Ascending aorta (tissue), 2 donors: ENCODE measurements at regions not wholly inside any gene's neighbourhood (a gene's known extent, or its start where the extent isn't known, plus 50 kb on each side); places are given as distances from the start of the nearest gene placed in this dataset.
A peak's percentile ranks its signal among the peaks of the same experiment; 100 is the strongest.

Experiments
- DNase-seq, 2 donors: peaks; one replicate each; pipeline ENCODE4 v3.0.0-alpha.2; 2019; ENCODE audit warnings: low spot score in 2 of 2
- H3K27ac ChIP-seq, 2 donors: fragments of 200-600 bp; sonication (generic); one replicate each; pipeline ENCODE4 v1.5.1; 2016 to 2017; ENCODE audit warnings: mild to moderate bottlenecking in 1 of 2
- H3K27me3 ChIP-seq: fragments of 200-600 bp; sonication (generic); one replicate; pipeline ENCODE4 v1.5.1; 2017
- H3K36me3 ChIP-seq, 2 donors: fragments of 200-600 bp; sonication (generic); one replicate each; pipeline ENCODE4 v1.5.1; 2016
- H3K4me1 ChIP-seq, 2 donors: fragments of 200-600 bp; sonication (generic); one replicate each; pipeline ENCODE4 v1.5.1; 2016 to 2017; ENCODE audit warnings: mild to moderate bottlenecking in 1 of 2
- H3K4me3 ChIP-seq, 2 donors: fragments of 200-600 bp; sonication (generic); one replicate each; pipeline ENCODE4 v1.5.1; 2016 to 2017; ENCODE audit warnings: mild to moderate bottlenecking in 1 of 2
- H3K9me3 ChIP-seq, 2 donors: fragments of 200-600 bp; sonication (generic); one replicate each; pipeline ENCODE4 v1.5.1; 2016
- CTCF ChIP-seq, 3 experiments: fragments of 200-600 bp in 2 of 3; fragments of 450-650 bp in 1 of 3; sonication (generic) in 2 of 3; IDR thresholded peaks; one replicate each; pipeline ENCODE4 v1.5.1; 2016 to 2019; ENCODE audit warnings: antibody characterized with exemption in 3 of 3, mild to moderate bottlenecking in 1 of 3, moderate library complexity in 1 of 3
- intact Hi-C: fragments of 100-400 bp; cut with DNase I; formaldehyde crosslinking; loops from one replicate; pipeline ENCODE4 v1.15.1; 2023

DNA sequence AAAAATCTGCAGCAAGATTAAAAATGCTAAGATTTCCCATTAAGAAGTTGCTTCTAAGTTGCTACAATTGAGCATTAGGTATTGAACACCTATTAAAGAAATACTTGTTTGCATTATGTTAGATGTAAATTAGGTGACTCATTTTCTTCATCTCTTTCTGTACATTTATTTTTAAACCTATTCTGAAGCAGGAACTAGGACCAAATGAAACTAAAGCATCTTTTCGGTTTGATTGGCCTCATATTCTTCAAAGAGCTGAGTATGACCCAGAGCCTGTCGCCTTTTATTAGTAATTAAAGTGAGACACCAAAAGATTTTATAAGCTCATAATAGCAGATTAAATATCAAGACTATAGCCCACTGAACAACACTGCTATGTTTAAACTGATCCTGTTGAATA lies 83.4 kb upstream of the ZEB2 start:
- DNase-seq: no peak
- peaks cover 0 to 1% of the 10 kb centered on the region in 2 donors for H3K4me1 ChIP-seq
- H3K36me3 ChIP-seq: no peaks in the 10 kb centered on the region
- H3K27ac ChIP-seq: no peak overlapping the region
- H3K4me3 ChIP-seq: no peak overlapping the region
- H3K9me3 ChIP-seq: no peaks in the 10 kb centered on the region
- intact Hi-C loops: loop anchor here (10.0 kb wide), 3 partner anchors 111 to 401 kb away; a partner anchor contains a TSS
- no peaks in the 10 kb centered on the region for H3K27me3 ChIP-seq
- TF ChIP-seq CTCF (IDR thresholded peaks at IDR 0.05): no peak

DNA sequence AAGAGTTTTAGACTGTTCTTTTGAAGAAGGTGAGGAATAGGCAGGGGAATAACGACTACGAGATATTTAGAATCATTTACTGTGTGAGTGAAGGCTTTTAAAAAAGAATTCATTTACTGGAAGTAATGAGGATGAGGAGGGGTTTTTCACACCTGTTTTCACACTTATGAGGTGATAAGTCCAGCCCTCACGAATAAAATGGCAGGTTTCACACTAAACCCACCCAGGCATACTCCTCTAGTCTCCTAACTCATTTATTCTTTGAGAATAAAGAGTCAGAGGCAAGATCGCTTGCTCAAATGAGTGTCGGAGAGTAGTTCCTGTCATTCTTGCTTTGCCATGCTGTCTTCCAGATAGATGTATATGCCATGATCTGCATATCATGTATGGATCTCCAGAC lies 79.0 kb upstream of the ZEB2 start:
- no peak for TF ChIP-seq CTCF (IDR thresholded peaks at IDR 0.05)
- intact Hi-C loops: no loop called here

GRCh38 chr2:144597894-144598593 lies 78.1 kb upstream of the ZEB2 start:
- no peaks in the 10 kb centered on the region for H3K27me3 ChIP-seq
- TF ChIP-seq CTCF (IDR thresholded peaks at IDR 0.05): no peak
- H3K9me3 ChIP-seq: no peaks in the 10 kb centered on the region
- H3K4me3 ChIP-seq: no peak overlapping the region
- no peak overlapping the region for H3K27ac ChIP-seq
- peaks cover 0 to 5% of the 10 kb centered on the region in 2 donors for H3K4me1 ChIP-seq
- H3K36me3 ChIP-seq: no peaks in the 10 kb centered on the region
- intact Hi-C loops: no loop called here
- no peak for DNase-seq

More for the DNA sequence above, 79.0 kb upstream of the ZEB2 start:
- H3K4me1 ChIP-seq: peaks cover 0 to 5% of the 10 kb centered on the region in 2 donors
- H3K36me3 ChIP-seq: no peaks in the 10 kb centered on the region
- no peak for DNase-seq
- no peaks in the 10 kb centered on the region for H3K9me3 ChIP-seq
- H3K27me3 ChIP-seq: no peaks in the 10 kb centered on the region
- H3K27ac ChIP-seq: no peak overlapping the region
- no peak overlapping the region for H3K4me3 ChIP-seq

- Histone ChIP-seq H3K27me3 (no peaks in the 10 kb centered on the region), H3K4me3 (no peak overlapping the region), H3K36me3 (no peaks in the 10 kb centered on the region), H3K9me3 (no peaks in the 10 kb centered on the region), H3K4me1 (peaks cover 0 to 5% of the 10 kb centered on the region in 2 donors), H3K27ac (no peak overlapping the region)
- no peak for TF ChIP-seq CTCF (IDR thresholded peaks at IDR 0.05)
- DNase-seq: no peak
- intact Hi-C loops: no loop called here
Measured at GRCh38 chr2:144597388-144597787, 77.5 kb upstream of the ZEB2 start.

- H3K4me1 ChIP-seq: peaks cover 0 to 5% of the 10 kb centered on the region in 2 donors
- H3K27ac ChIP-seq: peak overlapping the region; percentile 31 to 68
- H3K9me3 ChIP-seq: no peaks in the 10 kb centered on the region
- DNase-seq: no peak
- no peaks in the 10 kb centered on the region for H3K36me3 ChIP-seq
- H3K27me3 ChIP-seq: no peaks in the 10 kb centered on the region
- intact Hi-C loops: no loop called here
- TF ChIP-seq CTCF (IDR thresholded peaks at IDR 0.05): no peak
- H3K4me3 ChIP-seq: peak overlapping the region in 1 of 2 donors; percentile 20
Measured at GRCh38 chr2:144596073-144596871, 76.4 kb upstream of the ZEB2 start.
